GM12878 (cell line): ENCODE measurements at regions not wholly inside any gene's neighbourhood (a gene's known extent, or its start where the extent isn't known, plus 50 kb on each side); places are given as distances from the start of the nearest gene placed in this dataset.

Source experiments
- ATAC-seq: fragments of 200-7000 bp; cut with Tn5 transposase; 3 replicates; pipeline ENCODE4 v1.9.1; 2020; ENCODE audit warnings: mild to moderate bottlenecking, moderate library complexity
- BruUV-seq: library from RNA; stranded (reverse); fragments of 400-500 nt; replicated peaks from 2 replicates; lab custom pipeline; 2021; lab: Mats Ljungman, UMichigan
- CTCF ChIA-PET: fragments of 300-600 bp; sonication (Branson Sonifier 250); formaldehyde crosslinking; extraction: SDS; loops from one replicate; lab custom pipeline; 2021; ENCODE audit warnings: inconsistent platforms; lab: Yijun Ruan, JAX
- POLR2A ChIA-PET: fragments of 350-600 bp; formaldehyde crosslinking; extraction: SDS; loops from one replicate; lab custom pipeline; 2021; ENCODE audit warnings: inconsistent platforms; lab: Charles Lee
- RAD21 ChIA-PET: fragments of 300-600 bp; sonication (Branson Sonifier 250); formaldehyde crosslinking; loops from one replicate; lab custom pipeline; 2023; ENCODE audit warnings: antibody characterized with exemption; ENCODE audit not compliant: unreplicated experiment; lab: Charles Lee
- SMC1A ChIA-PET: fragments of 300-600 bp; sonication (Branson Sonifier 250); formaldehyde crosslinking; loops from one replicate; lab custom pipeline; 2023; ENCODE audit not compliant: unreplicated experiment, uncharacterized antibody; lab: Charles Lee
- DNase-seq: peaks from one replicate; pipeline ENCODE4 v3.0.0-alpha.2; 2011; ENCODE audit warnings: low read depth, low spot score
- FAIRE-seq: peaks from 3 replicates; lab custom pipeline; 2011; peaks lifted over from hg19 to GRCh38; lab: Jason Lieb, UNC
- H2AFZ ChIP-seq: 2 replicates; pipeline ENCODE4 v1.6.0; 2011; ENCODE audit warnings: low read depth, low read length, control low read depth; ENCODE audit not compliant: control insufficient read depth
- H3K27ac ChIP-seq: 2 replicates; pipeline ENCODE4 v1.5.1; 2011; ENCODE audit warnings: control low read depth; ENCODE audit not compliant: control insufficient read depth, insufficient read depth
- H3K27me3 ChIP-seq, 2 experiments: replicated peaks in 1 of 2; 2 replicates each; pipeline versions ENCODE4 v1.6.0 to v1.6.1; 2011; ENCODE audit warnings: low read length in 1 of 2; ENCODE audit not compliant: control insufficient read depth in 2 of 2, insufficient read depth in 2 of 2
- H3K36me3 ChIP-seq, 2 experiments: 2 replicates each; pipeline ENCODE4 v1.5.1; 2011; ENCODE audit warnings: low read length in 1 of 2; ENCODE audit not compliant: control insufficient read depth in 2 of 2, insufficient read depth in 2 of 2
- H3K4me1 ChIP-seq: 2 replicates; pipeline ENCODE4 v1.6.1; 2011; ENCODE audit warnings: mild to moderate bottlenecking, low read length, moderate library complexity, mixed read lengths; ENCODE audit not compliant: control insufficient read depth, insufficient read depth
- H3K4me2 ChIP-seq: 2 replicates; pipeline ENCODE4 v1.6.0; 2011; ENCODE audit warnings: control low read depth; ENCODE audit not compliant: control insufficient read depth, insufficient read depth
- H3K4me3 ChIP-seq: fragments of 200-600 bp; sonication (generic); 2 replicates; pipeline ENCODE4 v1.5.1; 2016
- H3K79me2 ChIP-seq: 2 replicates; pipeline ENCODE4 v1.6.0; 2011; ENCODE audit warnings: low read length; ENCODE audit not compliant: control insufficient read depth, insufficient read depth
- H3K9ac ChIP-seq: 2 replicates; pipeline ENCODE4 v1.8.0; 2011; ENCODE audit warnings: low read length, control low read depth, mixed read lengths; ENCODE audit not compliant: control insufficient read depth, insufficient read depth
- H3K9me3 ChIP-seq: replicated peaks from 3 replicates; pipeline ENCODE4 v1.5.1; 2011; ENCODE audit warnings: mild to moderate bottlenecking, low read length; ENCODE audit not compliant: control insufficient read depth, insufficient read depth
- H4K20me1 ChIP-seq: 2 replicates; pipeline ENCODE4 v1.6.0; 2011; ENCODE audit not compliant: control insufficient read depth, insufficient read depth
- BCL3 ChIP-seq: IDR thresholded peaks from 2 replicates; pipeline ENCODE4 v1.6.1; 2011; ENCODE audit warnings: borderline replicate concordance, low read depth, mild to moderate bottlenecking, moderate library complexity, low read length; ENCODE audit not compliant: insufficient read depth, poor library complexity, severe bottlenecking
- CREB1 ChIP-seq: IDR thresholded peaks from 2 replicates; pipeline ENCODE4 v1.6.1; 2012; ENCODE audit warnings: low read depth, mild to moderate bottlenecking, inconsistent platforms
- CTCF ChIP-seq, 3 experiments: IDR thresholded peaks in 2 of 3; conservative IDR thresholded peaks in 1 of 3; 2 replicates each; pipeline ENCODE4 v1.5.1; 2011; ENCODE audit warnings: low read depth in 3 of 3, low read length in 3 of 3, mild to moderate bottlenecking in 3 of 3, control low read depth in 2 of 3, moderate library complexity in 2 of 3, inconsistent platforms in 1 of 3, mixed read lengths in 1 of 3; ENCODE audit not compliant: control insufficient read depth in 2 of 3, insufficient read depth in 1 of 3; ENCODE audit errors: extremely low read depth in 1 of 3
- LARP7 ChIP-seq: fragments of 450-650 bp; IDR thresholded peaks from 2 replicates; pipeline ENCODE4 v1.6.1; 2017; ENCODE audit warnings: mild to moderate bottlenecking
- MYC ChIP-seq: IDR thresholded peaks from 2 replicates; pipeline ENCODE4 v1.6.1; 2011; ENCODE audit warnings: mild to moderate bottlenecking, low read length, moderate library complexity, inconsistent platforms; ENCODE audit not compliant: insufficient read depth, insufficient replicate concordance, insufficient read length, severe bottlenecking
- NFIC ChIP-seq: IDR thresholded peaks from 2 replicates; pipeline ENCODE4 v1.6.1; 2012; ENCODE audit warnings: low read depth, mild to moderate bottlenecking, inconsistent platforms, low read length, moderate library complexity
- NR2C1 ChIP-seq: fragments of 450-650 bp; IDR thresholded peaks from 2 replicates; pipeline ENCODE4 v1.6.1; 2017; ENCODE audit warnings: antibody characterized with exemption, mild to moderate bottlenecking, moderate library complexity
- NR2F1 ChIP-seq: fragments of 450-650 bp; conservative IDR thresholded peaks from 2 replicates; pipeline ENCODE4 v1.6.1; 2017; ENCODE audit warnings: mild to moderate bottlenecking
- RAD21 ChIP-seq: IDR thresholded peaks from 2 replicates; pipeline ENCODE4 v1.6.1; 2011; ENCODE audit warnings: mild to moderate bottlenecking, low read depth, low read length, moderate library complexity; ENCODE audit not compliant: insufficient read depth
- REST ChIP-seq: IDR thresholded peaks from 2 replicates; pipeline ENCODE4 v1.6.1; 2012; ENCODE audit warnings: mild to moderate bottlenecking, low read depth, low read length
- SREBF1 ChIP-seq: IDR thresholded peaks from 2 replicates; pipeline ENCODE4 v1.6.1; 2012; ENCODE audit warnings: mild to moderate bottlenecking, low read length
- TARDBP ChIP-seq: IDR thresholded peaks from 2 replicates; pipeline ENCODE4 v1.6.1; 2016; ENCODE audit warnings: borderline replicate concordance
- TCF12 ChIP-seq: IDR thresholded peaks from 2 replicates; pipeline ENCODE4 v1.6.1; 2011; ENCODE audit warnings: low read depth, mild to moderate bottlenecking, low read length
- YBX1 ChIP-seq: fragments of 450-650 bp; IDR thresholded peaks from 2 replicates; pipeline ENCODE4 v1.6.1; 2016; ENCODE audit warnings: antibody characterized with exemption
- ZBED1 ChIP-seq: IDR thresholded peaks from 2 replicates; pipeline ENCODE4 v1.6.1; 2016; ENCODE audit warnings: borderline replicate concordance
- ZNF207 ChIP-seq: fragments of 450-650 bp; IDR thresholded peaks from 2 replicates; pipeline ENCODE4 v1.6.1; 2014; ENCODE audit warnings: antibody characterized with exemption, mild to moderate bottlenecking, borderline replicate concordance
- WGBS: methylation state at CpG from one replicate; pipeline ENCODE4 v1.1.6; 2016; ENCODE audit warnings: low lambda C conversion rate; ENCODE audit not compliant: insufficient replicate concordance, insufficient coverage; ENCODE audit errors: missing lambda C conversion rate; 5-methylcytosine and 5-hydroxymethylcytosine counted together
- in situ Hi-C: fragments of 300-500 bp; cut with MboI; formaldehyde crosslinking; loops from 9 replicates; pipeline ENCODE4 v1.14.3; 2018; ENCODE audit warnings: mixed read lengths
- intact Hi-C: fragments of 100-400 bp; cut with micrococcal nuclease; formaldehyde crosslinking; loops from one replicate; pipeline ENCODE4 v1.14.2; 2022; ENCODE audit not compliant: unreplicated experiment

- H3K27ac ChIP-seq = no peak overlapping the region
- H3K9me3 ChIP-seq = no peaks in the 10 kb centered on the region
- TF ChIP-seq TARDBP (no peak), TCF12 (no peak), ZBED1 (no peak), NR2F1 (no peak), MYC (no peak), LARP7 (no peak), NR2C1 (no peak), YBX1 (no peak), BCL3 (no peak), NFIC (no peak), CTCF (IDR thresholded peaks at IDR 0.05 in 2 of 3, conservative IDR thresholded peaks at IDR 0.05 in 1 of 3; ENCODE audit: control insufficient read depth in 2 of 3, extremely low read depth in 1 of 3, insufficient read depth in 1 of 3, low read depth in 3 of 3, low read length in 3 of 3) (no peak), CREB1 (no peak), REST (no peak), ZNF207 (no peak), SREBF1 (no peak), RAD21 (no peak)
- no peaks in the 10 kb centered on the region for H4K20me1 ChIP-seq
- H2AFZ ChIP-seq = no peak overlapping the region
- FAIRE-seq = no peak
- ChIA-PET RAD21 (no interaction called here), SMC1A (no interaction called here), CTCF (no interaction called here), POLR2A (no interaction called here)
- no peaks in the 10 kb centered on the region for H3K27me3 ChIP-seq
- WGBS = 25% methylated on average over 3 of the region's 3 CpGs
- no peak for DNase-seq
- no peaks in the 10 kb centered on the region; the same call in 1 of the 2 replicates for H3K4me1 ChIP-seq
- H3K4me2 ChIP-seq = no peak overlapping the region
- H3K36me3 ChIP-seq = no peaks in the 10 kb centered on the region
- no peak overlapping the region for H3K4me3 ChIP-seq
- no peaks in the 10 kb centered on the region for H3K79me2 ChIP-seq
- intact Hi-C loops = loop anchor here (10.0 kb wide), 1 partner anchor 155 kb away; no protein-coding TSS in a partner anchor
- in situ Hi-C loops = no loop called here
- BruUV-seq = no TSS peak
- ATAC-seq = no peak
- H3K9ac ChIP-seq = no peak overlapping the region
Observed at GRCh38 chr10:43849551-43849950, 200.9 kb upstream of the ZNF32 start.
